ENCODE measurements at regions not wholly inside any gene's neighbourhood (a gene's known extent, or its start where the extent isn't known, plus 50 kb on each side); places are given as distances from the start of the nearest gene placed in this dataset.
"Not testable (repeated sequence)": the region's sequence is repeated elsewhere in the genome, so short reads cannot be mapped to it uniquely, and the experiment has no call there.

DNA sequence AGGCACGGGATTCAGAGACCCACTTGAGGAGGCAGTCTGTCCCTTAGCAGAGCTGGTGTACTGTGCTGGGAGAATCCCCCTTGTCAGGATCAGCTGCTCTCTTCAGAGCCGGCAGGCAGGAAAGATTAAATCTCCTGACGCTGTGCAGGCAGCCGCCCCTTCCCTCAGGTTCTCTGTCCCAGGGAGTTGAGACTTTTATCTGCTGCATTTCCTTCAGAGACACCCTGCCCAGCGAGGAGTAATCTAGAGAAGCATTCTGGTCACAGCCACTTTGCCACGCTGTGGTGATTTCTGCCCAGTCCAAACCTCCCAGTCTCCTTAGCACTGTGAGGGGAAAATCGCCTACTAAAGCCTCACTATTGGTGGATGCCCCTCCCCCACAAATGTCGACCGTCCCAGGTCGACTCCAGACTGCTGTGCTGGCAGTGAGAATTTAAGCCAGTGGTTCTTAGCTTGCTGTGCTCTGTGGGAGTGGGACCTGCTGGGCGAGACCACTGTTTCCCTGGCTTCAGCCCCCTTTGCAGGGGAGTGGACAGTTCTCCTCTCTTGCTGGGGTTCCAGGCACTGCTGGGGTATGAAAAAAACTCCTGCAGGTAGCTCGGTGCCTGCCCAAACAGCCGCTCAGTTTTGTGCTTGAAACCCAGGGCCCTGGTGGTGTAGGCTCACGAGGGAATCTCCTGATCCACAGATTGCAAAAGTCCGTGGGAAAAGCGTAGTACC is 265.4 kb downstream of the ZWINT start:
- H3K27me3 ChIP-seq (ENCODE audit: insufficient read depth, poor library complexity, severe bottlenecking): no peaks in the 10 kb centered on the region
- no peak overlapping the region for H3K4me3 ChIP-seq (replicated peaks; ENCODE audit: insufficient read depth, low read length)
- DNase-seq (ENCODE audit: low read depth in 1 of 2, low spot score in 1 of 2): no peak
- H3K27ac ChIP-seq (replicated peaks): no peak overlapping the region
- no peak for TF ChIP-seq POLR2AphosphoS5 (IDR thresholded peaks at IDR 0.05; ENCODE audit: low read depth)
- TF ChIP-seq, protein P1, sequence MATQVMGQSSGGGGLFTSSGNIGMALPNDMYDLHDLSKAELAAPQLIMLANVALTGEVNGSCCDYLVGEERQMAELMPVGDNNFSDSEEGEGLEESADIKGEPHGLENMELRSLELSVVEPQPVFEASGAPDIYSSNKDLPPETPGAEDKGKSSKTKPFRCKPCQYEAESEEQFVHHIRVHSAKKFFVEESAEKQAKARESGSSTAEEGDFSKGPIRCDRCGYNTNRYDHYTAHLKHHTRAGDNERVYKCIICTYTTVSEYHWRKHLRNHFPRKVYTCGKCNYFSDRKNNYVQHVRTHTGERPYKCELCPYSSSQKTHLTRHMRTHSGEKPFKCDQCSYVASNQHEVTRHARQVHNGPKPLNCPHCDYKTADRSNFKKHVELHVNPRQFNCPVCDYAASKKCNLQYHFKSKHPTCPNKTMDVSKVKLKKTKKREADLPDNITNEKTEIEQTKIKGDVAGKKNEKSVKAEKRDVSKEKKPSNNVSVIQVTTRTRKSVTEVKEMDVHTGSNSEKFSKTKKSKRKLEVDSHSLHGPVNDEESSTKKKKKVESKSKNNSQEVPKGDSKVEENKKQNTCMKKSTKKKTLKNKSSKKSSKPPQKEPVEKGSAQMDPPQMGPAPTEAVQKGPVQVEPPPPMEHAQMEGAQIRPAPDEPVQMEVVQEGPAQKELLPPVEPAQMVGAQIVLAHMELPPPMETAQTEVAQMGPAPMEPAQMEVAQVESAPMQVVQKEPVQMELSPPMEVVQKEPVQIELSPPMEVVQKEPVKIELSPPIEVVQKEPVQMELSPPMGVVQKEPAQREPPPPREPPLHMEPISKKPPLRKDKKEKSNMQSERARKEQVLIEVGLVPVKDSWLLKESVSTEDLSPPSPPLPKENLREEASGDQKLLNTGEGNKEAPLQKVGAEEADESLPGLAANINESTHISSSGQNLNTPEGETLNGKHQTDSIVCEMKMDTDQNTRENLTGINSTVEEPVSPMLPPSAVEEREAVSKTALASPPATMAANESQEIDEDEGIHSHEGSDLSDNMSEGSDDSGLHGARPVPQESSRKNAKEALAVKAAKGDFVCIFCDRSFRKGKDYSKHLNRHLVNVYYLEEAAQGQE (IDR thresholded peaks at IDR 0.05; ENCODE audit: insufficient replicate concordance, low read depth): no peak
- TF ChIP-seq, protein P2, sequence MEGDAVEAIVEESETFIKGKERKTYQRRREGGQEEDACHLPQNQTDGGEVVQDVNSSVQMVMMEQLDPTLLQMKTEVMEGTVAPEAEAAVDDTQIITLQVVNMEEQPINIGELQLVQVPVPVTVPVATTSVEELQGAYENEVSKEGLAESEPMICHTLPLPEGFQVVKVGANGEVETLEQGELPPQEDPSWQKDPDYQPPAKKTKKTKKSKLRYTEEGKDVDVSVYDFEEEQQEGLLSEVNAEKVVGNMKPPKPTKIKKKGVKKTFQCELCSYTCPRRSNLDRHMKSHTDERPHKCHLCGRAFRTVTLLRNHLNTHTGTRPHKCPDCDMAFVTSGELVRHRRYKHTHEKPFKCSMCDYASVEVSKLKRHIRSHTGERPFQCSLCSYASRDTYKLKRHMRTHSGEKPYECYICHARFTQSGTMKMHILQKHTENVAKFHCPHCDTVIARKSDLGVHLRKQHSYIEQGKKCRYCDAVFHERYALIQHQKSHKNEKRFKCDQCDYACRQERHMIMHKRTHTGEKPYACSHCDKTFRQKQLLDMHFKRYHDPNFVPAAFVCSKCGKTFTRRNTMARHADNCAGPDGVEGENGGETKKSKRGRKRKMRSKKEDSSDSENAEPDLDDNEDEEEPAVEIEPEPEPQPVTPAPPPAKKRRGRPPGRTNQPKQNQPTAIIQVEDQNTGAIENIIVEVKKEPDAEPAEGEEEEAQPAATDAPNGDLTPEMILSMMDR (IDR thresholded peaks at IDR 0.05; ENCODE audit: insufficient read depth, low read length): no peak
- no peak for TF ChIP-seq GABPA (IDR thresholded peaks at IDR 0.05; ENCODE audit: low read depth)
- TF ChIP-seq SPI1 (IDR thresholded peaks at IDR 0.05; ENCODE audit: borderline replicate concordance, low read depth): no peak

DNA sequence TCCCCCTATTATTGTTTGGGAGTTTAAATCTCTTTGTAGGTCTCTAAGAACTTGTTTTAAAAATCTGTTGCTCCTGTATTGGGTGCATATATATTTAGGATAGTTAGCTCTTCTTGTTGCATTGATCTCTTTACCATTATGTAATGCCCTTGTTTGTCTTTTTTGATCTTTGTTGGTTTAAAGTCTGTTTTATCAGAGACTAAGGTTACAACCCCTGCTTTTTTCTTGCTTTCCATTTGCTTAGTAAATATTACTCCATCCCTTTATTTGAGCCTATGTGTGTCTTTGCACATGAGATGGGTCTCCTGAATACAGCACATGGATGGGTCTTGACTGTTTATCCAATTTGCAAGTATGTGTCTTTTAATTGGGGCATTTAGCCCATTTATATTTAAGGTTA is 267.4 kb downstream of the ZWINT start:
- H3K4me3 ChIP-seq (replicated peaks; ENCODE audit: insufficient read depth, low read length): not testable (repeated sequence)

DNA sequence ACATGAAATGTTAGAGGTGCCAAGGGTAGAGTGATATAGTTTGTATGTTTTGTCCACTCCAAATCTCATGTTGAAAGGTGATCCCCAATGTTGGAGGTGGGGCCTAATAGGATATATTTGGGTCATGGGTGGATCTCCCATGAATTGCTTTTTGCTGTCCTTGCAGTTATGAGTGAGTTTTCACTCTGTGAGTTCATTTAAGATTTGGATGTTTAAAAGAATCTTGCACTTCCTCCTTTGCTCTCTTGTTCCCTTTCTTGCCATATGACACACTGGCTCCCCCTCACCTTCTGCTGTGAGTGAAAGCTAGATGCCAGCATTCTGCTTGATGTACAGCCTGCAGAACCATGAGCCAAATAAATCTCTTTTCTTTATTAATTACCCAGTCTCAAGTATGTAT is 269.2 kb downstream of the ZWINT start:
- no peaks in the 10 kb centered on the region for H3K27me3 ChIP-seq (ENCODE audit: insufficient read depth, poor library complexity, severe bottlenecking)
- H3K27ac ChIP-seq (replicated peaks): no peak overlapping the region
- no peak for DNase-seq (ENCODE audit: low read depth in 1 of 2, low spot score in 1 of 2)
- peak; percentile 72; the same call in 1 of the 2 replicates for TF ChIP-seq SPI1 (IDR thresholded peaks at IDR 0.05; ENCODE audit: borderline replicate concordance, low read depth)
- no peak for TF ChIP-seq GABPA (IDR thresholded peaks at IDR 0.05; ENCODE audit: low read depth)
- TF ChIP-seq, protein P2 (IDR thresholded peaks at IDR 0.05; ENCODE audit: insufficient read depth, low read length): no peak
- H3K4me3 ChIP-seq (replicated peaks; ENCODE audit: insufficient read depth, low read length): no peak overlapping the region

More for the DNA sequence above, 267.4 kb downstream of the ZWINT start:
- DNase-seq (ENCODE audit: low read depth in 1 of 2, low spot score in 1 of 2); H3K27ac ChIP-seq (replicated peaks); H3K27me3 ChIP-seq (ENCODE audit: insufficient read depth, poor library complexity, severe bottlenecking): not testable (repeated sequence)

DNA sequence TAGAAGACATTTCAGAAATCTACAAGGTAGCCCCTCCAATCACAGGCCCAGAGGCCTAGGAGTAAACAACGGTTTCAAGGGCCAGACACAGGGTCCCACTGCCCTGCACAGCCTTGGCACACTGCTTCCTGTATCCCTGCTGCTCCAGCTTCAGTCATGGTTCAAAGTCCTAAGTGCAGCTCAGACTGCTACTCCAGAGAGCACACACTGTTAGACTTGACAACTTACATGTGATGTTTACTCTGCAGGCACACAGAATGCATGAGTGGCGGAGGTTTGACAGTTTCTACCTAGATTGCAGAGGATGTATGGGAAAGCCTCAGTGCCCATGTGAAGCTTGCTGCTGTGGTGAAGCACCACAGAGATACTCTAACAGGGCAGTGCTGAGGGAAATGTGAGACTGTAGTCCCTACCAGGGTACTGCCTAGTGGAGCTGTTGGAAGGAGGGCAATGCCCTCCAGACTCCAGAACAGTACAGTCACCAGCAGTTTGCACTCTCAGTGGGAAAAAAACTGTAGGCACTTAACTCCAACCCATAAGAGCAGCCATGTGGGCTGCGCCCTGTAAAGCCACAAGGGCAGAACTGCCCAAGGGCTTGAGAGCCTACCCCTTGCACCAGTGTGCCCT is 270.0 kb downstream of the ZWINT start:
- H3K27ac ChIP-seq (replicated peaks): no peak overlapping the region
- H3K27me3 ChIP-seq (ENCODE audit: insufficient read depth, poor library complexity, severe bottlenecking): no peaks in the 10 kb centered on the region
- no peak overlapping the region for H3K4me3 ChIP-seq (replicated peaks; ENCODE audit: insufficient read depth, low read length)
- TF ChIP-seq, protein P1 (IDR thresholded peaks at IDR 0.05; ENCODE audit: insufficient replicate concordance, low read depth): no peak
- TF ChIP-seq POLR2AphosphoS5 (IDR thresholded peaks at IDR 0.05; ENCODE audit: low read depth): no peak
- TF ChIP-seq GABPA (IDR thresholded peaks at IDR 0.05; ENCODE audit: low read depth): no peak
- no peak for TF ChIP-seq SPI1 (IDR thresholded peaks at IDR 0.05; ENCODE audit: borderline replicate concordance, low read depth)
- TF ChIP-seq, protein P2 (IDR thresholded peaks at IDR 0.05; ENCODE audit: insufficient read depth, low read length): no peak
- DNase-seq (ENCODE audit: low read depth in 1 of 2, low spot score in 1 of 2): no peak

Measured in HL-60 (cell line).